GM18520 (cell line): ENCODE measurements at regions not wholly inside any gene's neighbourhood (a gene's known extent, or its start where the extent isn't known, plus 50 kb on each side); places are given as distances from the start of the nearest gene placed in this dataset.
"Not testable (repeated sequence)": the region's sequence is repeated elsewhere in the genome, so short reads cannot be mapped to it uniquely, and the experiment has no call there.

Experiments used
- ATAC-seq: cut with Tn5 transposase; IDR thresholded peaks from one replicate; pipeline ENCODE4 v1.9.1; 2021; ENCODE audit not compliant: unreplicated experiment

DNA sequence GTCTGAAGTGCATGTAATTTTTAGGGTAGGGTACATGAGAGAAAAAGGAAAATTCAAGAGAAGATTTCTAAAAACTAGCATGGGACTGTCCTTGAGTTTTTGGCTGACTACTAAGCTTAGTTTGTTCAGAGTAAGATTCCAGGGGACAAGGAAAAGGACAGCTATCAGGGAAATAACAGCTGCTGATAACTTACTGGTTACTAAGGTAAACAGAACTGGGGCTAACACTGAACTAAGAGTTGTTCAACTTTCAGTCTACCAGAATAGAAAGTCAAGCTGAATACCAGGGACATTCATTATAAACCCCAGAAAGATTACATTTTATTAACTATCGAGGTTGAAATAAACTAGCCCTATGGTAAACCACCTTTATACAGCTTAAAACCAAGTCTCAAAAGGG, 261.8 kb upstream of the CYRIA start:
- no peak for ATAC-seq

DNA sequence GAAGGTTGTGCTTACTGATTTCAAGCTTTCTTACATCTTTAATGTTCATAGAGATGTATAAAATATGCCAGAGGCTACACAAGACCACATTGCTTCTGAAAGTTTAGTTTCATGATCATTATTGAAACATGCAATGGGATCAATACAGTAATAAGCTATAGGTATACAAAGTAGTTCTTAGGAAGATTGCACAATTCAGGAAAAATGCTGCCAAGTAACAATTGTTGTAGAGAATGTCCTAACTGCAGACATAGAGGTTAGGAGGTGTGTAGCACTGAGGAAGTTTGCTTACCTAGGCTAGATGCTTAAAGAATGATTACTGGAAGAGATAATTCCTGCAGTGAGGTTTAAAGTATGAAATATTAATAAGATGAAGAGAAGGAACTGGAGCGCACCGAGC, 259.5 kb upstream of the CYRIA start:
- no peak for ATAC-seq

DNA sequence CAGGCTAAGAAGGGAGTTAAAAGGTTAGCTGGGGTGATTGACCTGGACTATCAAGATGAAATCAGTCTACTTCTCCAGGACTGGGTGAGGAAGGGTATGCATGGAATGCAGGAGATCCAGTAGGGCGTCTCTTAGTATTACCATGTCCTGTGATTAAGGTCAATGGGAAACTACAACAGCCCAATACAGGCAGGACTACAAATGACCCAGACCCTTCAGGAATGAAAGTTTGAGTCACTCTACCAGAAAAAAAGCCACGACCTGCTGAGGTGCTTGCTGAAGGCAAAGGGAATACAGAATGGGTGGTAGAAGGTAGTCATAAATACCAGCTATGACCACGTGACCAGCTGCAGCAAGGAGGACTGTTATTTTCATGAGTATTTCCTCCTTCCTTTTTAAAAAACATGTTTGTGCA, 249.7 kb upstream of the CYRIA start:
- not testable (repeated sequence) for ATAC-seq

DNA sequence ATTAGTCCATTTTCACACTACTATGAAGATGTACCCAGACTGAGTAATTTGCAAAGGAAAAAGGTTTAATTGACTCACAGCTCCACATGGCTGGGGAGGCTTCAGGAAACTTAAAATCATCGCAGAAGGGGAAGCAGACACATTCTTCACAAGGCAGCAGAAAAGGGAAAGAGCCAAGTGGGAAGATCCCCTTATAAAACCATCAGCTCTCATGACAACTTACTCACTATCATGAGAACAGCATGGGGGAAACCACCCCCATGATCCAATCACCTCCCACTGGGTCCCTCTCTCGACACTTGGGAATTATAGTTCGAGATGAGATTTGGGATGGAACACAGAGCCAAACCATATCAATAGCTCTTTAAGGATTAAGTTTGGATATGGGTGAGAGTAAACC, 246.1 kb upstream of the CYRIA start:
- no peak for ATAC-seq

DNA sequence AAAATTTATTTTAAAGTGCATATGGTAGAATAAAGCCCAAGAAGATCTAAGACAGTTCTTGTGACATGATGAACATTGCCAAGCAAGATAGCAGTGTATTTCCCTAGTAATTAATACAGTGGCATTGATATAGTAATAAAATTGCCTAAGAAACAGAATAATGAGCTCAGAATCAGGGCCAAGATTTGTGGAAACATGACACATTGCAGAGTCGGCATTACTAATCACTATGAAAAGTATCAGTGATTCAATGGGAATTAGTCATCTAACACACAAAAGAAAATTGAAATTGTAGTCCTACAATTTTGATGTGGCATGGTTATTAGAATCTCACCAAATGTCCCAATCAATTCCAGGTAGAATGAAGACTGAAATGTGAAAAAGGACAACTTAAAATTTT, 243.0 kb upstream of the CYRIA start:
- no peak for ATAC-seq

DNA sequence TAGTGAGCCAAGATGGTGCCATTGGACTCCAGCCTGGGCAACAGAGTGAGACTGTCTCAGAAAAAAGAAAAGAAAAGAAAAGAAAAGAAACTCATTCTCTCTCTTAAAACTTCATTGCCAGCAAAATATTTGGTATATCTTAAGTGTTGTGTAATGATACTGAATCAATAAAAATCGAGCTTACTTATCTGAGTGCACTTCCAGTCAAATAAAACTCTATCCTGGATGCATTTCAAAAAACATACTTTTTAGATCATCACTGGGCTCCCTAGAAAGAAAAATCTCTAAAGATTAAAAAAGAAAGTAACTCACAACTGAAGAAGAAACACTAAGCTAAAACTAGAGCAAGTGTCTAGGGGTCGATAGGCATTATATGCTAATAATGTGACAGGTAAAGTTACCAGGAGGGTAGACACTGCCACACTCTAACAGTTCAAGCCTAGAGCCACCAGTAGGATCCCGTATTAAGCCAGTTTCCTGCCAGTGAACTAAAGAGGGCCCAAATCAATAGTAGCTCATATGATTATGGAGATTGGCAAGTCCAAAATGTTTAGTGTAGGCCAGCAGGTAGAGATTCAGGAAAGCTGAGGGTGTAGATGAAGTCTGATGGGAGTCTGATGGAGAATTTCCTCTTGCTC, 242.1 kb upstream of the CYRIA start:
- ATAC-seq: no peak

DNA sequence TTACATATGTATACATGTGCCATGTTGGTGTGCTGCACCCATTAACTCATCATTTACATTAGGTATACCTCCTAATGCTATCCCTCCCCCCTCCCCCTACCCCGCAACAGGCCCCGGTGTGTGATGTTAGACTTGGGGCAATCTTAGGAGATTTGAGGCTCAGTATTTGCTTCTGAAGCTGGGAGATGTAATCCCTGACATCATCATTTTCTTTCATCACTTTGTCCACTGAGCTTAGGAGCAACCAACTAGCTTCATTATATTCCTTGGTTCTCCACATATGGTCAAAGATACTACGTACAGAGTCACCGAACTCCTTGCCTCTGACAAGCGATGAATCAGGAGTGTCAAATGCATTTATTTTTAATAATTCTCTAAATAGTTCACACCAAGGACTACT, 239.7 kb upstream of the CYRIA start:
- not testable (repeated sequence) for ATAC-seq

DNA sequence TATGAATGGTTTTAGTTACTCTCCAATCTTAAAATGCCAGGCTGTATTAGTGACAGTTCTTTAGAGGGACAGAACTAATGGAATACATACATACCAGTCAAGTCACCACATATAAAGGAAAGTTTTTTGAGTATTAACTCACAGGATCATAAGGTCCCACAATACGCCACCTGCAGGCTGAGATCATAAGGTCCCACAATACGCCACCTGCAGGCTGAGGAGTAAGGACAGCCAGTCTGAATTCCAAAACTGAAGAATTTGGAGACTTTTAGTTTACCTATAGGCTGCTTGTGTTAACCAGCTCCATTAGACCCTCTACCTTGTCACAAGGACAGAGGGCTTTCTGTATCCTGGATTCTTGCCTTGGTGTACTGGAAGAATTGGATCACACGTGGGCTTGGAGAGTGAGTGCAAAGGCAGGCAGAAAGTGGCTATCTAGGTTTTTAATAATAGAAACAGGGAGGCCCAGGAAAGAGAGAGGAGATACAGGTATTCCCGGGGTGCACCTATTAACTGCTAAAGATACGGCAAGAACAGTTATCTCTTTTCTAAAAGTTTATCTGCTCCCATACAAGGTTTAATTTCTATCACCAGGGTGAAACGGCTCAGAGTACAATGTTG, 234.9 kb upstream of the CYRIA start:
- no peak for ATAC-seq

DNA sequence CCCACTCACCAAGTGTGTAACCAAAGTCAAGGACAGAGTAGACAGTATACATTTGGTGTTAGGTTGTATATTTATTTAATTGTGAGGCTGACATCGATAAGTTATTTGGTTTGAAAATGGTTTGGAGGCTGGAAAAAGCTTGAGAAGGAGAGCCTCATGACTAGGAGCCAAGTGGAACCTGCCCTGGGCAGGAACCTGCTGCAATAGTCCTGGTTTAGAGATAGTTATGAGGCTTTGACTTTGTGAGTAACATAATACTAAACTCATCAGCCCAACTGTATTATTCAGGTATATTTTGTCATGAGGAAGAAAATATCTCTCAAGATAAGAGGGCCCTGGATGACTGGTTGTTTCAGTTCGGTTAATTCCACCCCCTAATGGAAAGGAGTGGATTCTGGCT, 234.3 kb upstream of the CYRIA start:
- no peak for ATAC-seq

DNA sequence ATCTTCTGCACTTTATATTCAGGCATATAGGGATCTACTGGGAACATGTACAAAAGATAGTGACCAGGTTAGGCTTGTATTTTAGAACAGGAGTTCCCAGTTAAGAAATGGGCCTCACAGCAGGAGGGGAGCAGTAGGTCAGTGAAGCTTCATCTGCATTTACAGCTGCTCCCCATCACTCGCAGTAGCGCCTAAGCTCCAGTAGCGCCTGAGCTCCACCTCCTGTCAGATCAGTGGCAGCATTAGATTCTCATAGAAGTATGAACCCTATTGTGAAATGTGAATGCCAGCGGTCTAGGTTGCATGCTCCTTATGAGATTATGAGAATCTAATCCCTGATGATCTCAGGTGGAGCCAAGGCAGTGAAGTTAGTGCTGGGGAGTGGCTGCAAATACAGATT, 224.4 kb upstream of the CYRIA start:
- ATAC-seq: no peak

DNA sequence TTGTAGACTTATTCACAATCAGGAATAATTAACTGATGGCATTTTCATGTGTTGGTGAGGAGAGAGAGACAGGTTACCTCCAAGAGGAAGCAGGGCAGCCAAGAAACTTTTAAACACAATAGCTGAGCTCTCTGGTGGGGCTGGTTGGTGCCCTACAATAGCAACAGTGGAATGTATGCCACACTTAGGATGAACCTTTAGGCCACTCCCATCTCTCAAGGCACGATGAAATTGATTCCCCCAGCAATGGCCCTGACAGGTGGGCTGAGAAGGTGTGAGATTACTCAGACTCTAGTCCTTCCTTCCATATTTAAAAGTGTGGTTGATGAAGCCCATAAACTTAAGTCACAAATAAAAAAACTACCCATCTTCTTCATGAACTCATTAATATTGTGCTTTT, 219.4 kb upstream of the CYRIA start:
- no peak for ATAC-seq

DNA sequence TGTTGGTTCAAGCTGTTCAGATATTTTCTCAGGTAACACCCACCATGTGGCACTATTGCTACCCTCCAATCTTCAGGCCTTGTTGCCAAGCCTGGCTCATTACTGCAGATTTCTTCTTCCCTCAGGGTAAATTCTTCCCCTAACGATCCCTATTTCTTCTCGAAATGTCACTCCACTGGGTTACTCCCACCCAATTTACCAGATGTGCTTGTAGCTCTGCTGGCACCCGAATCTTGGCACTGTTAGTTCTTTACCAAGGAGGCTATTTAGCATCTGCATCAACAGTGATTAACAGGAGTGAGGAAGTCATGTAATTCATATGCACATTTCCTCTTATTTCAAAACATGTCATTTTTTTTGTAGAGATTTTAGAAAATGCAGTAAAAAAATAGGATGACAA, 217.1 kb upstream of the CYRIA start:
- no peak for ATAC-seq

DNA sequence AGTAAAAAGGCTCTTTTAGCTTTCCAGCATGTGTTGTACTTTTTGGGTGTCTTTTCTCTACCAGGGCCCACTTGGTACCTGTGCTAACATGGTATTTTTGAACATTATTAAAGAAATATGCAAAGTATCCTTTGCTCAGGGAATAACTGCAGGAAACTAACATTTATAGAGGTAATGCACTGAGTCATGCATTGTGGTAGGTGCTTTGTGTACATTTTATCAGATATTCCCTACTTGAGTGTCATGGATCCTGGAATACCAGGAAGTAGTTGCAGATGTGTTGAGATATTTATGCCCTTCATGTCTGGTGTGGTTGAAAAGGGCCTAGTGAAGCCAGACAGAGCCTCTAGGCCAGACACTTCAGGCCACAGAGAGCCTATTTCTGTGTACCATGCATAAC, 215.5 kb upstream of the CYRIA start:
- ATAC-seq: no peak

DNA sequence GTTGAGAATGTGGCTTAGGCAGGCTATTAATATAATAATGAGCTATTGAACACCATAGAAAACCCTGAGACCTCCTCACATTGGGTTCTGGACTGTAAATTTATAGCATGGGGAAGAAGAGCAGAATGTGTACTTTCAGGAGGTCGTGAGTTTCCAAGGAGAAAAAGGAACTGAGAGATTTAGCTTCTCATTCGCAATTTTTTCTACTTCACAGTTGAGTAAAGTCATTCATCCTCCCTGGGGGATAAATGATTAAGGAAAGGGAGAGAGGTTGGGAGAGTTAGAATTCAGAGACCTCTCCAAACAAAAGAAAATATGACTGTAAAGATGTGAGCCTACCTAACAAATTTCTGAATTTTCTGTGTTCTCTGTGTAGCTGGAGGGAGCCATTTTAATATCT, 205.8 kb upstream of the CYRIA start:
- no peak for ATAC-seq

DNA sequence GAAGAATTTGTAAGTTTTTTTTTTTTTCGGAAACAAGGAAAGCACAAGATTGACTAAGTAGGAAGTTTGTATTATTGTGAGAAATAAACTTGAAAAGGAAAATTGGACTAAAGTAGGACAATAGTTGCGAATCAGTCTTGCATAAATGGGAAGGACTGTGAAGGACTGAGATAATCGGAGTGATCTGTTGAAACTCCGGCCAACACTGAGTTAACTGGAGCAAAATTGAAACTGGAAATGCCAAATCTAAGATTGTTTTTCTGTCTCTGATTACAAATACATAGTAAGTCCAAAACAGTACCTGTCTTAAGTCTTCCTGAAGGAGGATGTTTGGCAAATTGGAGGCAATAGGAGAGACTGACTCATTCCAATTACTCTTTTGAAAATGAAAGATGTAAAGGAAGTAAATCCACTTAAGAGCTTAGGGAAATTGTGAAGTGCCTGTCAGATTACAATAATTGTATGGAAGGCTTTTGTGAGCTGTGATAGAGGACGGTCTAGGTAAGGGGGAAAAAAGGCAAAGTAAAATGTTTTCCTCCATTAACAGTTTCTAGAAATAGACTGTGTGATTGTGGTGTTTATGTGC, 204.9 kb upstream of the CYRIA start:
- no peak for ATAC-seq

DNA sequence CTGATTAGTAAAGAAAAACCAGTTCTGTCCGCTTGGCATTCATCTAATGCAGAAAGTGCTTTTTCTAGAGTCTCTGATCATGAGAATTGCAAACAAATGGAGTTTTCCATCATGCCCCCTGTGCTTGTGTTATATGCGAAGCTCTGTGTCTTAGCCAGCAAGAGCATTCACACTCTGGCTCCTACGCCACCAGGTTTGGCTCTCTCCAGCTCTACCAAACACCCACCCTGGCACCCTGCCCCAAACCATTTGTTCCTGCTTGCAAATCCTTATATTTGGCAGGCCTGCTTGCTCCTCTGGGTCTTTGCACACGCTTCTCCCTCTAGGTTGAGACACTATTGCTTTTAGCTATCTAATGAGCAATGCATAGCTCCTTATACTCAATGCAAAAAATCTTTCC, 204.1 kb upstream of the CYRIA start:
- ATAC-seq: no peak

DNA sequence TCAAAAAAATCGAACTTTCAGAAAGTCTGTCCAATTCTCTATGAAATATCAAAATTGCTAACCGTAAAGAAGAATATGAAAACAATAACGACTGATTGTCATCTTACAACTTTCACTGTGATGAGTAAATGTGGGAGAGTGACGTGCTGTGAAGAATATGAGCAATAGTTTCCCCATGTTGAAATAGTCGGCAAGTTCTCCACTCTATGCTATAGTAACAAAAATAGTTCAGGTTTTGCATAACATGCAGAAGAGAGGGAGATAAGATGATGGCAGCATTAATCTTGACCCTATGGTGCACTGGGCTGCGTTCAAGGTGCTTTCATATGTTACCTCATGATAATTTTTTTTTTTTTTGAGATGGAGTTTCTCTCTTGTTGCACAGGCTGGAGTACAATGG, 196.8 kb upstream of the CYRIA start:
- no peak for ATAC-seq

DNA sequence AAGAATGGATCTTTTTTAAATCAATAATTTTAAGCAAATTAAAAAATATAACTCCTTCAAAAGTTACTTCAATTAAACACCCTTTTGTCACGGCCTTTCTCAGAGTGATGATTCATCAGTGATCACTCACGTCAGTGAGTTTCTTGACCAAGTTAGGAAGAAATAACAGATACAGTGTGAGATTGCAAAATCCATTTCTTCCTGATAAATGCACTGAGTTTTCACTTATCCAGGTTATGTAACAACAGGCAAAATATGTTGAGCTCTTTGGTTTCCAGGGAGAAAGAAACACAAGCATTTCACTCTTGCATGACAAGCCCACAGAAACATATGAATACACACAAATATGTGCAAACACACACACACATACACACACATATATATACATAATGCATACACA, 195.9 kb upstream of the CYRIA start:
- no peak for ATAC-seq

DNA sequence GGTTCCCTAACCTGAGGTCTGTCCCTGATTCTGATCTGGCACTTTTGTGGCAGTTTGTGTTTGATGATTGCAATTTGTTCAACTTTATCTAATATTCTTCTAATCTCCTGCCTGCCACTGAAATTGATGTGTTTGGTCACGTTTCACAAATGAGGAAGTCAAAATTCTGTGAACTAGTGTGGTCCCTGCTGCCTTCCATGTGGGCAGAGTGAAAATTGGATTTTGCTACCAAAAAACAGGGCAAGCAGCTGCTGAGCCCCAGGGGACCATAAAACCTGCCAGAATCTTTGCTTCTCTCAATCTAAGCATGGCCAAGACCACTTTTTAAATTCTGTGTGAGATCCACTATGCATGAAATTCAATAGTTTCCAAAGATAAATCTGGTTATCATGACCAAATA, 195.5 kb upstream of the CYRIA start:
- no peak for ATAC-seq

DNA sequence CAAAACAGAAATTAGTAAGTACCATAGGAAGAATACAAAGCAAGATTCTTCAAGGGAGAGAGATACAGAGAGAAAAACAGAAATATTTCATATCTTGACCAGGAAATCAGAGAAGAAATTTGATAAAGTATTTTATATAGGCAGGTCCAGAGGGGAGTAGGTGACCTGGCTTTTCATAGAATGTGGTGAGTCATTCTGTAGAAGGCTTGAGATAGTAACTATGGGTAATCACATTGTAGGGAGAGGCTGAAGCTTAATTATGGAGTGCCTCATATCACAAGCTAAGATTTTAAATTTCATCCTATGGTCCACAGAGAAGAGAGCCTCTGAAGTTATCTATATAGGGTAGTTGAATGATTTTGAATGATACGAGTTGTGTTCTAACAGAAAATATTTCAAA, 195.0 kb upstream of the CYRIA start:
- ATAC-seq: no peak

DNA sequence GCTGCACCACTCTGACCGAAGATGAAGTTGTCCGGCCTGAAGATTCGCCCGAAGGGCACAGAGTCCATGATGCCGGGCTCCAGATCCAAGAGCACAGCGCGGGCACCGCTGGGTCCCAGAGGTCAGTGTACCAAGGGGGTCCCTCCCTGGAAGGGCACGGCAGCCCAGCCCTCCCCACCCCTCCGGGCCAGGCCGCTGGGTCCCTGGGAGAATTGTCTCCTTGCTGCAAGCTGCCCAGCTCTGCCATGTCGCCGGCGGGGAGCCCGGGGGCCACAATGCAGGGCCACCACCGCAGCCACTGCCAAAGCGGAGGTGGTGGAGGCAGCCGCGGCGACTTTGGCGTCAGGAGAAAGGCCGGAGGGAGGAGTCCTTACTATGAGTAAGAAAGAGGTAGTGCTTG, 189.5 kb upstream of the CYRIA start:
- no peak for ATAC-seq

DNA sequence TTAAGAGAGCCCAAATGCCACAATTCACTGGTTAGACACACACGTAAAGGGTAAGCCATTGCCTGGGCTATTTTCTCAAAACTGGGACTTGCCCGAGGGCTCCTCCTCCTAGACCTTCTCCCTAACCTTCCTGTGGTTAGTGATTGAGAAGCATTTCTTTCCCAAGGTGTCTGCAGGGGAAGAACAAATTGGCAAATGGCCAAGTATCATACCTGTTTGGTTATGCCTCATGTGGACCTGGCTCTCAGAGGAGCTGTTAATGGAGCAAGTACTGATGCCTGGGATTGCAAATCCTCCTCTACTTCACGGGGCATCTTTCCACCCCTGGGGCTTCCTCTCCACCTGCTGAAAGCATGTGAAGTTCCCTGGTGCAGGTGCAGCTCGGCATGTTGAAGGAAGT, 187.5 kb upstream of the CYRIA start:
- ATAC-seq: no peak

DNA sequence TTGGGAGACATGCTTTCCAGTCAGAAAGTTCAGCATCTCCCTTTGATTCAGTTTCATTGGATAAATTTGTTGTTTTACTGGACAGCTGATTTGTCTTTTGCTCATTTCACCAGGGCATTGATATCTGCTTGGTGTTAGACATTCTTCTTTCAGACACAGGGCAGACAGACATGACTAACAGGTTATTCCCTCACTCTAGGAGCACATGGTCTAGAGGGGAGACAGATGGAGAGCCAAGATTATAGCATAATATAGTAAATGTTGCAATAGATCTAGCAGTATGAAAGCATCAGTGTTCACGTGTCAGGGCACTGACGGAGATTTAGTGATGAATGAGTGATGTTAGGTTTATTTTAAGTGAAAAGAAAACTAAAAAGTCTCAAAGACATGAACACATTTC, 187.0 kb upstream of the CYRIA start:
- no peak for ATAC-seq
